ENCODE measurements at regions not wholly inside any gene's neighbourhood (a gene's known extent, or its start where the extent isn't known, plus 50 kb on each side); places are given as distances from the start of the nearest gene placed in this dataset.
"Not testable (repeated sequence)": the region's sequence is repeated elsewhere in the genome, so short reads cannot be mapped to it uniquely, and the experiment has no call there.

DNA sequence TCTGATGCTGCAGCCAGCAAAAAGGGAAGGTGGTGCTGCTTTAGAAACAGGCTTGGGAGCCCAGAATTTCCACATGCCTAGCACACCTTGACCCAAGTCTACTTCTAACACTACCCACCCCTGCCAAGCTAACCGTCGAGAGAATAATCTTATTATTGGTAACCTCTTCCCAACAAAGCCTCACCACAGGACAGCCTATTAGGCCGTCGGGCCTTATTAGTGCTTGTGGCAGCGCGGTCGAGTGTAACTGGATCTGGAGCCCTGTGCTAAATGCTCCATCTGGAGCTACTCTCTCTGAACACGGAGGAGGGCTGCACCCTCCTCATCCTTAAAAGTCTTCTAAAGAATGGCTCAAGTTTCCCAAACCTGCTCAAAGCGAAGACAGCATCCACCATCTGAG lies 165.5 kb upstream of the NFIA start:
- DNase-seq (ENCODE audit: low read depth, low spot score) = no peak

DNA sequence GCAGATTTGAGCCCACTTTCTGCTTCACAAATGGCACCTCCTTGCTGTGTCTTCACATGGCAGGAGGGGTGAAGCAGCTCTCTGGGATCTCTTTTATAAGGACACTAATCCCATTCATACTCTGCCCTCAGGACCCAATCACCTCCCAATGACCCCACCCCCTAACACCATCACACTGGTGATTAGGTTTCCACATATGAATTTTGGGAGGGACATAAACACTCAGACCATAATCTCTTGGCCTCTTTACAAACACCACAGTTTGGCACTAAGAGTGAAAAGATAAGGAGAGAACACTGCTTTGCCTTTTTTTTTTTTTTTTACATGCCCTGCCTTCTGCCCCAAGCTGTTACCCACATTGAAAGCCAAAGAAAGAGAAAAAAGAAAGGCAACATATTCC lies 166.2 kb upstream of the NFIA start:
- DNase-seq (ENCODE audit: low read depth, low spot score) = no peak

DNA sequence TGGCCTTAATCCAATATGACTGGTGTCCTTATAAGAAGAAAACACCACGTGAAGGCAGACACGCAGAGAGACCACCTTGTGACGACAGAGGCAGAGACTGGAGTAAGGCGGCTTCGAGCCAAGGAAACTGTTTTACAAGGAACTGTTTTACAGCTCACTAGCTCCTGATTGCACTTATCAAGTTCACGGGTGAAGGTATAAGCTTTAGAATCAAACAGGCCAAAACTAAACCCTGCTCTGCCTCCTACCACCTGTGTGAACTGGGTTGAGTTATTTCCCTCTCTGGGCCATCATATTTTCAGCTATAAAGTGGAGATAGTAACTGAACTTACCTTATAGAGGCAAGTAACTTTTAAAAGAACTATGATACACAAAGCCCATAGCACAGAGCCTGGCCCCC lies 166.9 kb upstream of the NFIA start:
- DNase-seq (ENCODE audit: low read depth, low spot score) = no peak

DNA sequence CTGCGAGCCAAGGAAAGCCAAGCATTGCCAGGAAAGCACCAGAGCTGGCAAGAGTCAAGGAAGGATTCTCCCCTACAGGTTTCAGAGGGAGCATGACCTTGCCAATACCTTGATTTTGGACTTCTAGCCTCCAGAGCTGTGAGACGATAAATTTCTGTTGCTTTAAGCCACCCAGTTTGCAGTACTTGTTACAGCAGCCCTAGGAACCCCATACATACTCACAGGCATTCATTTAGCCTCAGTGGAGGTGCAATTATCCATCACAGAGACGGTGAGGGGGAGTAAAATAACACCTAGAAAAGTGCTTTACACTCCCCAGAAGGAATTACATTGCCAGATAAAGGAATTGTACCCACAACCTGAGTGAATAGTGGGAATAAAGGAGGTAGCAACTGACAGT lies 167.4 kb upstream of the NFIA start:
- DNase-seq (ENCODE audit: low read depth, low spot score) = no peak

DNA sequence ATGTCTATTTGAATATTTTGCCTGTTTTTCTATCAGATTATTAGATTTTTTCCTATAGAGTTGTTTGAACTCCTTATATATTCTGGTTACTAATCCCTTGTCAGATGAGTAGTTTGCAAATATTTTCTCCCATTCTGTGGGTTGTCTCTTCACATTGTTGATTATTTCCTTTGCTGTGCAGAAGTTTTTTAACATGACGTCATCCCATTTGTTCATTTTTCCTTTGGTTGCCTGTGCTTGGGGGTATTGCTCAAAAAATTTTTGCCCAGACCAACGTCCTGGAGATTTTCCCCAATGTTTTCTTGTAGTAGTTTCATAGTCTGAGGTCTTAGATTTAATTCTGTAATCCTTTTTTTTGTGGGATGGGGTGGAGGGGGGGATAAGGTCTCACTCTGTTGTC lies 168.7 kb upstream of the NFIA start:
- not testable (repeated sequence) for DNase-seq (ENCODE audit: low read depth, low spot score)

DNA sequence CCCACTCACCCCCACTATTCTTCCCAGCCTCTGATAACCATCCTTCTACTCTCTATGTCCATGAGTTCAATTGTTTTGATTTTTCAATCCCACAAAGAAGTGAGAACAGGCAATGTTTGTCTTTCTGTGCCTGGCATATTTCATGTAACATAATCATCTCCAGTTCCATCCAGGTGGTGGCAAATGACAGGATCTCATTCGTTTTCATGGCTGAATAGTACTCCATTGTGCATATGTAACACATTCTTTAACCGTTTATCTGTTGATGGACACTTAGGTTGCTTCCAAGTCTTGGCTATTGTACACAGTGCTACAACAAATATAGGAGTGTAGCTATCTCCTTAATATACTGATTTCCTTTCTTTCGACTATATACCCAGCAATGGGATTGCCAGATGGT lies 169.3 kb upstream of the NFIA start:
- no peak for DNase-seq (ENCODE audit: low read depth, low spot score)

DNA sequence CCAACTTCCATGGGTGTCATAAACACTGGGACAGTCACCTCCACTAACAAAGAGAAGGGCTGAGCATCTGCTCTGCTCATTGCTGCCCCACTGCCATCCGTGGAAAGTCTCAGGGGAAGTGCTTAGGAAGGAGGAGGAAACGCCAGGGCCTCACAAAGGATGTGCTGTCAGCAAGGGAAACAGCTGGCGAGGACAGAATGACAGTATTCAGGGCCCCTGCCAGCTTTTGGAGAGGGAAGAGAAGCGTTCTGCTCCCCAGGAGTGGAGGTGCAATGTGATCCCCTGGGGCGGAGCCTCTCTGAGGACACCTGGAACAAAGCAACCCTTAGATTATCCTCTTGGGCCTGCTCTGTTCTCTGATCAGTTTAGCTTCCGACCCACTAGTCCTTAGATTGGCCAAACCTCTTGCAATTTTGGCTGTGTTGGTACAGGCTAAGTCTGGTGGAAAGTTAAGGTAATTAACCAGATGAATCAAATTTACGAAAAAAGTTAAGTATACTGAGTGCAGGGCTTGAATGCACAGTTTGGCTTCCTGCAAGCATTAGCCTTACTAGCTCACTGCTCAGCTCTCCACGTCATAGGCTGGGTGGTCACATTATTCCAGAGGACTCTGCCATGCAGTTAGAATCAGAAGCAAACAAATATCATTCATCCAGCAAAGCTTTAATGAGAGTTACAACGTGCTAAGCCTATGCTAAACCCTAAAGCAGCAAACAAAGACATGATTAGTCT lies 170.2 kb upstream of the NFIA start:
- peak; percentile 48 for DNase-seq (ENCODE audit: low read depth, low spot score)

DNA sequence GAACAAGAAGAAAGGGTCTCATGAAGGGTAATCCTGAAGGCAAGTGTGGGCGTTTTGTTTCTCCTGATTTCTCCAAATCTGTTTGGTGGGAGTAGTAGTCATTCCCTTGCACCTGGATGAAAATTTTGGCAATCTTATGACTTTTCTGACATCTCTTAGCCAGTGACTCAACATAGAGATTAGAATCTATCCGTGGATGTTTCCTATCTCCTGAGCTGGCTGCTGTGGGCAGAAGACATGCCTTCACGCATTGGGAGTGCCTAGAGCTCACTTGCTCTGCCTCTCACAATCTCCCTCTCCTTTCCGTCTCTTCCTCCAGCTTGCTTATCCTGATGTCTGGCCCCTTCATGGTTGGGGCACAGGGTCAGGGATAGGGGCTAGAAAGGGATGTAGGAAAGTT lies 174.2 kb upstream of the NFIA start:
- DNase-seq (ENCODE audit: low read depth, low spot score) = no peak

DNA sequence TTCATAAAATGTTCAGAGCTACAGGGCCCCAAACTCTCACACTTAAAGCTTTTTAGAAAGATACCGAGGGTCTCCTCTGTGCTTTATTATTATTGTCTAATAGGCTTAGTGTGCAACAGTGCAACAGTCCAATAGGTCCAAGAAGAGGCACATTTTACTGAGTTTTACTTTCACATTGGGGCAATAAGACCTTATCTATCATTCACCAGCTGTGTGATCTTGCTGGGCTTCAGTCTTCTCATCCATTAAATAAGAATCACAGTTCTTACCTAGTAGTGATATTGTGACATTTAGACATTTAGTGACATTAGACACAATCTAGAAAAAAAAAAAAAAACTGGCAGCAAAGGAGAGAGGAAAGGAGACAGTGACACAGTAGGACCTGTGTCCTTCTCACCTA lies 175.8 kb upstream of the NFIA start:
- no peak for DNase-seq (ENCODE audit: low read depth, low spot score)

DNA sequence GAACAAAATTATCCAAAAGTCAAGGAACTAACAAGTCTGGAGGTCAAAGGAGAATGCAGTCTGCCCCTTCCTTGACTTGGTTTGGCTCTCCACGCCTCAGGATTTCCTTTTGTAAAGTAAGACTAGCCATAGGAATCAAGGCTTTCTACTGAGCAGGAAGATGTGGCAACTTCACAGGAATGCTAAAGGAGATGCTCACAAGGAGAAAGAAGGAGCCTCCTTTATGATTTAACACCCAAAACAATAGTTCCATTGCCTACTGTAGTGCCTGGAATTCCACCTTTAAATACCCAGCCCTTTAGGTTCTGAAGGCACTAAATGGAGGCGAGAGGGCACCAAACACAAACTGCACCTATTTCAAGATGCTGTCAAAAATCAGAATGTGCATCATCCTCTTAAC lies 176.3 kb upstream of the NFIA start:
- DNase-seq (ENCODE audit: low read depth, low spot score) = peak; percentile 61

DNA sequence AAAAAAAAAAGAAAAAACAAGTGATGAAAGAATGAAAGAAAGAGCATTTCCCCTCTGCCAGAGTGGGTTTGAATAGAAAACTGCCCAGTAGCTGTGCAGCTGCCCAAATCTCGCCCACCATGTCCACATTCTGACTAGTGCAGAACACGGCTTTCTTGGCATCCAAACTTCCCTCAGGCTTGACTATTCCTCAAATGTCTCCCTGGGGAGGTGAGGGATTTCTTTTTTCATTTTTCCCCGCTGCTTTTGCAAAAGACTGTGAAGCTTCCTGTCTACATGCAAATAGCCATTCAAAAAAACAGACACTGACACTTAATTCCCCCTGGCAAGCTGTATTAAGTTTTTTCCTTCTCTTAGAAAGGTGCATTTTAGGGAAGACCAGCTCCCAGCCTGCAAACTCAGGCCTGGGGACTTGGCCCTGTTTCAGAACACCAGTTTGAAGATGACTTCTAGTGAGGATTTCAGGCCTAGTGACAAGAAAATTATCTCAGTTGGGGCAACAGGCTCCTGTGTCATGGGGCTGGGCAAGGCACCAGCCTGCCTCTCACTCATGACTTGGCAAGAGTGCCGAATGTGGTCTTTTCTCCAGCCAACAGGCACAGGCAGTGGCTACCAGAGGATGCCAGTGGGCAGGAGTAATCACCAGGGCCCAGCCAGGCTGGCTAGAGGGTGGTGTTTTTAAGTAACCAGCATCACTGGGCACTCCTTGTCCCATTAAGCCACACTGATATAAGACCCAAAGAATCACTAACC lies 178.1 kb upstream of the NFIA start:
- no peak for DNase-seq (ENCODE audit: low read depth, low spot score)

DNA sequence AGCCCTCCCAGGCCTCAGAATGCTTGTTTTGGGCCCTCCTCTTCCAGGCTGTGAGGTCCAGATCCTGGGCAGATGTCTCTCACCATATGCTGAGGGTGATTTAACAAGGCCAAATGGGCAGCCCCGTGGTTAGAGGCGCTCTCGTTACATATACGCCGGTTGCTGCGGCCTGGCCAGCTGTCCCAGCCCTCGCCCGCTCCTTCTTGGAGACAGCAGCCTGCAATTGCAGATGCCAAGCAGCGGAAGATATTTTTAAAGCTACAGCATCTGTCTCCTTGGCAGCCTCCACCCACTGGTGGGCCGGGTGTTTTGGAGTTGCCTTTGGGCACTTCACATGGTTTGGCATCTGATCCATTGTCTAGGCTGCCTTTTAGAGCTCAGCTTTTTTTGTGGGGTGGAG lies 178.8 kb upstream of the NFIA start:
- no peak for DNase-seq (ENCODE audit: low read depth, low spot score)

DNA sequence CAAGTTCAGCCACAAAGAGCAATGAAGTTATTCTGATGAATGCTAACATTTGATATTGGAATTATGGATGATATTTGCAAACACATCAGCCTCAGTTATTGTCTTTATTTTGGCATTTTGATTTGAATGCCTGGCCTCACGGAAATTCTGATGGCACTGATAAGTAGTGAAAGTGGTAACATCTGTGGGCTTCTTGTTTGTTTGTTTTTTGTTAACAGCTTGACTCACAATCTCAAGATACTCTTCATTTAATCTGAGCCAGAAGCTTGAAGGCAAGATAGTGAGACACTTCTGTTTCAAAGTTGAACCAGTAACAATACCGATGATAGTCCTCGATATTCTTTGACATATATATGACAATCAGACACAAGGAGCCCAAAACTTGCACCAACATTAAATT lies 182.9 kb upstream of the NFIA start:
- no peak for DNase-seq (ENCODE audit: low read depth, low spot score)

DNA sequence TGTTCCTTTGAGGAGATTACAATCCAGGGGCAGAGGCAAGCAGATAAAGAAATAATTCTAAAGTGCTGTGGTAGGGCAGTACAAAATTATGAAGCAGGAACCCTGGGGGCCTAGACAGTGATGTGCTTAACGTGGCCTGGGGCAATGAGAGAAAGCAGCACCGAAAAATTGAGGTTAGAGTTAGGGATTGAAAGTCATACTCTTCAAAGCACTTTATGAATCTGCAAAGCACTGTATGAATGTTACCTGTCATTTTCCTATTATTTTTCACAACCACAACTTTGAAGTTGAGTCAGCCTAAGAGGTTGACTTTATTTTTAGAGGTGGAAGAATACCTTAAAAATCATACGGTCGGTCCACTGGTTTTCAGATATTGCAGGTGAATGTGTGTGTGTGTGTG lies 183.4 kb upstream of the NFIA start:
- DNase-seq (ENCODE audit: low read depth, low spot score) = no peak

DNA sequence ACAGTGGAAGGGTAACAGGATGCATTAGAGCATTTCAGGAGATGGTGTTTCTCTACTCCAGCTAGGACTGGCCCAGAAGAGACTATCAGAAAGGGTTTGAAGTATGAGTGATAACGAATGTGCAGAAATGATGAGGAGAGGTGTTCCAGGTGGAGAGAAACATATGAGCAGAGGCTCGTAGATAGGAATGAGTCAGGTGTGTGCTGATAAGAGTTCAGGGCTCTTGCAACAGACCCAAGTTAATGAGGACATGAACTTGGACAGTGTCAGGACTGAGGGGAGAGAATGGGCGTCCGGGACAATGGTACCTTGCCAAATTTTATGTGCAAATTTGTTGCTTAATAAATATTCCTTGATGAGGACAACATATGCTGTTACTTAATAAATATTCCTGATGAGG lies 183.9 kb upstream of the NFIA start:
- no peak for DNase-seq (ENCODE audit: low read depth, low spot score)

DNA sequence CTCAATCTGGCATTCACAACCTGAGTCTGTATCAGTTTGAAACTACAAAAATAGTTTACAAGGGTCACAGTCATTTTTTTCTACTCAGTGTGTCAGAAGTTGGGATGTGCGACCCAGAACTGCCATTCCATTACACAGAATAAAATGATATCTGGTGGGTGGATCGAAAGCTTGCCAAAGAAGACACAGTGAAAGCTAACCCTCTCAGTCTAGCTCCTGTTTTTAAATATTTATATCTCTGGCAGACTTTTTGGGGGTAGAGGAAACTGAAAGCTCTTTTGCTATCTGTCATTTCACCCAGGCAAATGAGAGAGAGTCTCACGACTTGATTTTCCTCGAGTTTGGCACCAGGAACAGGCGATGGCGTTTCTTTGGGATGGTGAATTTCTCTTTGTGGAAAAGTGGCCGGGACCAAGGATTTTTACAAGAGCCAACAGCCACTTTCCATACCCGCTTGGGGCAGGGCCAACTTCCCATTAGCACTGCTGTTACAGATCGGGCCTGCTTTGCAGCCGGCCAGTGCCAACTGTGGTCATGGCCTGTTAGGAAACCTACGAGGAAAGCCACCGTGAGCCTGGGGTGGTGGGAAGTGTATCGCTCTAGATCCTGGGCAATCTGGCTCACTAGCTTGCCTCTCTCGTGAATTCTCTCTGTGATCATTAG lies 185.5 kb upstream of the NFIA start:
- no peak for DNase-seq (ENCODE audit: low read depth, low spot score)

DNA sequence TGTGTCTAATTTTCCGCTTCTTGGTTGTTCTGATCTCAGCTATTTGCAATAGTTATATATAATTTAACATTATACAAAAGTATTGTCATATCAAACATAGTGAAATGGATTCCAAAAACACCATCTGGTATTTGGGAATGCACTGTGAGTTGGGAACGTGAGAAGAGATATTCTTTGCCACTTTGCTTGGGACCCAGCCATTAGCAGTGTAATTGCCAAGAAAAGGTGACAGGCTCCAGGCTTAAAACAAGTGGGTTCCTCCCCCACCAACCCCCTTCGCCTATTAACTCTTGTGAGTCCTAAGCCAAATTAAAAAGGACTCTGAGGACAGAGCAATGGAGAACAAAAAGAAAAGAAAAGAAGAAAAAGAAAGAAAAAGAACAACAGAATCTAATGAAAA lies 186.7 kb upstream of the NFIA start:
- DNase-seq (ENCODE audit: low read depth, low spot score) = no peak

DNA sequence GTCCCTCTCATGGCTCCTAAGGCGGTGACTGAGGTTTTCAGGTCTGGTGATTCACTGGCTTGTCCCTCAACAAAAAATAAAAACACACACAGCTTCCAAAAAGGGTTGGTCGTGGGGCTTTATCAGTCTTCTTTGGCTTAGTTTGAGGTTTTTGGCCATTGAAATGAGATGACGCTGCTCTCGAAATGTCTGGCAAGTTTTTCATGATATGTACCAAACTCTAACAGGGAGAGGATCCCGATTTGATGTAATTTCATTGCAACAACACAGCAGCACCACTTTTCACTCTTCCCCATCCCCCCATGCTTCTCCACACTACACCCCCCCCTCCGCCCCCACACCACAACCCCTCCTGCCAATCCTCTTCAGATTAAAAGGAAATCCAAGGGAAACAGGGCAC lies 187.1 kb upstream of the NFIA start:
- DNase-seq (ENCODE audit: low read depth, low spot score) = no peak

DNA sequence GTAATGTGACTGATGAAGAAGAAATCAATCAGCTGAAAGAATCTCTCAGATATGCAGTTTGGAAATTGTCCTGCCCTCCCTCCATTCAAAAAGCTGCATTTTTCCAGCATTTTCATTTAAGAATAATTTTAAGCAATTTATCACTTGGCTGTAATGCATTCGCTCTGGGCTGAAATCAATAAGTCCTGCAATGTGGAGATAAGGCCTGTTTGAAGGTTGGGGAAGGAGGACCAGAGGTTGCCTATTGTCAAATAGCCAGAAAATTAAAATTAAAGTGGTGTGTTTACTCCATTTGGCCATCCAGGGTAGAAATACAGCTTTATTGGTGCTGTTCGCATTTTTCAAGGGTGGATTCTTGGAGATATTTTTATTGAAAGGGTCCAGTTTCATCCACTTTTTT lies 187.6 kb upstream of the NFIA start:
- DNase-seq (ENCODE audit: low read depth, low spot score) = no peak

DNA sequence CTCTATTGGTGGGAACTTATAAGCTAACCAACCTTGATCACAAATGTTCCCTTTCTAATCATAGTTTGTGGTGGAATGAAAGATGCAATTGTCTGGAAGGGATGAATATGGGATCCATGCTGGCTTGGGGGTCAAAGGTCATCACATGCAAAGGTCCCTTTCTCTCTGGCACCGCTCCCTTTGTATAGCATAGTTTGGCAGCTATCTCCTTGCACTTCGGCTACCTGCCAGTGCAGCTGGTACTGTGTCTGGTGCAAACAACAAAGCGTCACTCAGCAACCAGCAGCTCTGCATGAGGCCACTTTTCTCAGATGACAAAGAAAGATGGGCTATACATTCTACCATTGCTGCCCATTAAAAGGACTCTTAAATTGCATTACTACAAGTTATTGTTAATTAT lies 188.2 kb upstream of the NFIA start:
- DNase-seq (ENCODE audit: low read depth, low spot score) = no peak

DNA sequence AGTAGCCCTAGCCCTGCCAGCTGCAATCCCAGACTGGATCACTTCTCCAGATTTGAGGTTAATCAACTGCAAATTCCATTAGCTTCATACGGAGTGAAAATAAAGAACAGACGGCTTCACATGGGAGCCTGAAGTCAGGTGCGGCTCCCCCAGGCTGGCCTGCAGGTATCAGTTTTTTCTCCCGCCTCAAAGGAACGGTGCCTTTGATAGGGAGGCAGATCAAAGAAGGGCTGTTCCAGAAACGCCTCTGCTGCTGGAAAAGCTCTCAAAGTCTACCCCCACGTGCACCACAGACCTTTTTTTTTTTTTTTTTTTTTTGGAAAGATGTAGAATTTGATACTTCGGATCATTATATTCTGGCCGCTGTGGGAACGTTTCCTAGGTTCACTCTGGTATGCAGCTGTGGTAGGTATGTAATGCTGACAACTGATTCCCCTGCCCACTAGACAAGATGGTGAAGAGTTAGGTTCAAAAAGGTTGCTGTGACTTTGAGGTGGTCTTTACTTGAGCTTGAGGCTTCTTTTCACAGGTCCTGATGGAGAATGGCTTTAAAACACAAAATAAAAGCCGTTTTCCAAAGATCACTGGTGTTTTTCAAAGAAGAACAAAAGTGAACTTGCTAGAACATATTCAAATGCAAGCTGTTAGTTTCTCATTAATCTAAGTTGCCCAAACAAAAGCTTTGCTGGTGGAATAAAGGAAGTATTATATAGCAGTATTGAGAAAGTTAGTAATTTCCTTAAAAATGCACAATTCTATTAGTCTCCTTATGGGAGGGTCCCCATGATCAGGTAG lies 189.0 kb upstream of the NFIA start:
- no peak for DNase-seq (ENCODE audit: low read depth, low spot score)

DNA sequence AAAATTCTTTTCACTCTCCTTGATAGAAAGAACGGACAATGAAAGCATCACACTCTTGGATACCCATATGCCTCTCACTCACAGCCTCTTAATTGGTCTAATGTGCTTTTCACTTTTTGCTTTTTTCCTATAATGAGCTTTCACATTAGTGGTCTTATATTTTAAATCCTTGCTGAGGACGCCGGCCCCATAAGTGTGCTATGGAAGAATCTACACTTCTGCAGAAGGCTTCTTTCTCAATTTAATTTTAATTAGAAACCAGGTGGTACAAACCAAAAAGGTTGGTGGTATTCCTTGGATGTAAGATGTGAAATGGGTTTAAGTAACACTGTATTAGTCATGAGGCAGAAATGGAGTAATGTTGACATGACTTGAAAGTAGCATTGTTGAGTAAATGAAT lies 190.6 kb upstream of the NFIA start:
- no peak for DNase-seq (ENCODE audit: low read depth, low spot score)

Data from iPS DF 19.7 (cell line).